ENCODE measurements at regions not wholly inside any gene's neighbourhood (a gene's known extent, or its start where the extent isn't known, plus 50 kb on each side); places are given as distances from the start of the nearest gene placed in this dataset.

GRCh38 chr4:149065753-149066152 is 623.5 kb upstream of the NR3C2 start:
- Mint-ChIP-seq H3K27ac (ENCODE audit: unreplicated experiment) (no peak overlapping the region), H3K36me3 (ENCODE audit: unreplicated experiment) (no peaks in the 10 kb centered on the region), H3K4me3 (ENCODE audit: unreplicated experiment) (no peak overlapping the region), H3K9me3 (ENCODE audit: unreplicated experiment) (peaks cover 20% of the 10 kb centered on the region), H3K4me1 (ENCODE audit: unreplicated experiment) (no peaks in the 10 kb centered on the region), H3K27me3 (ENCODE audit: unreplicated experiment) (no peaks in the 10 kb centered on the region)
- no peak for DNase-seq (ENCODE audit: extremely low spot score, unreplicated experiment)
- TF ChIP-seq CTCF (IDR thresholded peaks at IDR 0.05) = no peak

GRCh38 chr4:149062997-149063396 is 620.8 kb upstream of the NR3C2 start:
- no peak for TF ChIP-seq CTCF (IDR thresholded peaks at IDR 0.05)
- DNase-seq (ENCODE audit: extremely low spot score, unreplicated experiment) = no peak
- Mint-ChIP-seq H3K27me3 (ENCODE audit: unreplicated experiment) (no peaks in the 10 kb centered on the region), H3K27ac (ENCODE audit: unreplicated experiment) (no peak overlapping the region), H3K9me3 (ENCODE audit: unreplicated experiment) (peaks cover 14% of the 10 kb centered on the region), H3K36me3 (ENCODE audit: unreplicated experiment) (no peaks in the 10 kb centered on the region), H3K4me3 (ENCODE audit: unreplicated experiment) (no peak overlapping the region), H3K4me1 (ENCODE audit: unreplicated experiment) (no peaks in the 10 kb centered on the region)

- peaks cover 2% of the 10 kb centered on the region for H3K27me3 Mint-ChIP-seq (ENCODE audit: unreplicated experiment)
- no peak overlapping the region for H3K4me3 Mint-ChIP-seq (ENCODE audit: unreplicated experiment)
- no peaks in the 10 kb centered on the region for H3K9me3 Mint-ChIP-seq (ENCODE audit: unreplicated experiment)
- H3K27ac Mint-ChIP-seq (ENCODE audit: unreplicated experiment) = no peak overlapping the region
- H3K4me1 Mint-ChIP-seq (ENCODE audit: unreplicated experiment) = no peaks in the 10 kb centered on the region
- DNase-seq (ENCODE audit: extremely low spot score, unreplicated experiment) = no peak
- H3K36me3 Mint-ChIP-seq (ENCODE audit: unreplicated experiment) = no peaks in the 10 kb centered on the region
- no peak for TF ChIP-seq CTCF (IDR thresholded peaks at IDR 0.05)
Observed at GRCh38 chr4:149057594-149057993, 615.4 kb upstream of the NR3C2 start.

GRCh38 chr4:149056615-149057014 is 614.4 kb upstream of the NR3C2 start:
- Mint-ChIP-seq H3K36me3 (ENCODE audit: unreplicated experiment) (no peaks in the 10 kb centered on the region), H3K4me3 (ENCODE audit: unreplicated experiment) (no peak overlapping the region), H3K27ac (ENCODE audit: unreplicated experiment) (no peak overlapping the region), H3K4me1 (ENCODE audit: unreplicated experiment) (no peaks in the 10 kb centered on the region), H3K9me3 (ENCODE audit: unreplicated experiment) (no peaks in the 10 kb centered on the region), H3K27me3 (ENCODE audit: unreplicated experiment) (peaks cover 2% of the 10 kb centered on the region)
- no peak for TF ChIP-seq CTCF (IDR thresholded peaks at IDR 0.05)
- DNase-seq (ENCODE audit: extremely low spot score, unreplicated experiment) = no peak

- no peak for TF ChIP-seq CTCF (IDR thresholded peaks at IDR 0.05)
- H3K36me3 Mint-ChIP-seq (ENCODE audit: unreplicated experiment) = no peaks in the 10 kb centered on the region
- no peak for DNase-seq (ENCODE audit: extremely low spot score, unreplicated experiment)
- no peaks in the 10 kb centered on the region for H3K9me3 Mint-ChIP-seq (ENCODE audit: unreplicated experiment)
- H3K4me3 Mint-ChIP-seq (ENCODE audit: unreplicated experiment) = no peak overlapping the region
- H3K27me3 Mint-ChIP-seq (ENCODE audit: unreplicated experiment) = peaks cover 2% of the 10 kb centered on the region
- H3K4me1 Mint-ChIP-seq (ENCODE audit: unreplicated experiment) = no peaks in the 10 kb centered on the region
- H3K27ac Mint-ChIP-seq (ENCODE audit: unreplicated experiment) = no peak overlapping the region
Observed at GRCh38 chr4:149055624-149056023, 613.4 kb upstream of the NR3C2 start.

Data from osteocyte (in vitro differentiated cells).